ENCODE measurements at regions not wholly inside any gene's neighbourhood (a gene's known extent, or its start where the extent isn't known, plus 50 kb on each side); places are given as distances from the start of the nearest gene placed in this dataset.

- no peak for DNase-seq (ENCODE audit: low read depth)
These were observed 447.6 kb upstream of the NETO1 start for GRCh38 chr18:73315381-73315780.

- no peak for DNase-seq (ENCODE audit: low read depth)
These were observed 445.7 kb upstream of the NETO1 start for GRCh38 chr18:73313476-73313875.

DNA sequence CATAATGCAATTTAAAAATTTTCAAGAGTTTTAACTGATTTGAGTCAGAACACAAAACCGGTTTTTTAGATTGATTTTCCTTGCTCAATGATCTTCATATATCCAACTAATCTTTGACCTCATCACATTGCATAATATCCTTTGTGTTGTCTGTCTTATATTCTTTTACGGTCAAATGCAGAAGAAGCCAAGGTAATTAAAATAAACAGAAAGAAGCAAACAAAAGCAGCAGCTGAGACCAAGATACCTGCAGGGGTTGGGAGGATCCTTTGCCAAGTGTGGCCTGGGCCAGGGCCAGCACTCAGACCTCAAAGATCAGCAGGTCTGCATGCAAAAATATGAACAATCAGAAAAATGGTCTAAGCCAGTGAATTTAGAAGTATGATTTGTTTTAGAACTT lies 428.9 kb upstream of the NETO1 start:
- DNase-seq (ENCODE audit: low read depth): no peak

DNA sequence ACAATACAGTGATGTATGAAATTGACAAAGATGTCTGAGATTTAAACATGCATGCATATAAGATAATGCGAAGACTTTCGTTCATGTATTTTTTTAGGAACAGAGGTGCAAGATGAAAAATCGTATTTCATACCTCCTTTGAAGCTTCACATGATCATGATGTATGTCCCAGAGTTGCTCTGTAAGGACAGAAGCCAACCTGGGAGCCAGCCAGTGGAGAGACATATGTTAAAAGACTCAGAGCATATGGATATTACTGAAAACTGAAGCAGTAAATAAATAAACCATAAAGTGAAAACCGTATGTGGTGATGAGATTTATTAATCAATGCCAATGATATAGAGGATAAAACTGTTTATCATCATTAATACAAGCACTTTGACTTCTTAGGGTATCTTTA lies 424.4 kb upstream of the NETO1 start:
- DNase-seq (ENCODE audit: low read depth): no peak

DNA sequence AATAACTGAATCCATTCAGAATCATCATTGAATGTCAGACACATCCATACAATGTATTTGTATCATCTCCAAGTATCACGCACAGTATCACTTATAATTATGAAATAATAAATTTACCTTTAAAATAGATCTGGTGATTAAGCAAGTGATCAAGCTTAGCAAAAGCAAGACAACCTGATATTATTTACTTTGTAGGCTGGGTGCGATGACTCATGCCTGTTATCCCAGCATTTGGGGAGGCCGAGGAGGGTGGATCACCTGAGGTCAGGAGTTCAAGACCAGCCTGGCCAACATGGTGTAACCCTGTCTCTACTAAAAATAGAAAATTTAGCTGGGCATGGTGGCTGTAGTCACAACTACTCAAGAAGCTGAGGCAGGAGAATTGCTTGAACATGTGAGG lies 421.0 kb upstream of the NETO1 start:
- DNase-seq (ENCODE audit: low read depth): no peak

GRCh38 chr18:73286584-73286983 lies 418.8 kb upstream of the NETO1 start:
- DNase-seq (ENCODE audit: low read depth): no peak

DNA sequence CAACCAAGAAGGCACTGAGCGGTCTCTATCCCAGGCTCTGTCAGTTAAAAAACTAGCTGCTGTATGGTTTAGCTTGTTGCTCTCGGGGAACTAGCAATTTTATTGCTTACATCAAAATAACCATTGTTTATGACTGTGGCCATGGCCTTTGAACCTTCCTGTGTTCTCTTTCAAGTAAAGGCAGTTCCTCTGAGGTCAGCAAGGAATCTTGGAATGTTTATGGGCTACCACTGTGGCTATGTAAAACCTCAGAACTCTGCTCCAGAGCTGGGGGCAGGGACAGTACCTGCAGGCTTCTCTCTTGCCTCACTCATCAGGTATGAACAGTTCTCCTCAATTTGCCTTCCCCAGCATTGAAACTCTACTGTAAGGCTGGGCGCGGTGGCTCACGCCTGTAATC lies 416.0 kb upstream of the NETO1 start:
- DNase-seq (ENCODE audit: low read depth): no peak

DNA sequence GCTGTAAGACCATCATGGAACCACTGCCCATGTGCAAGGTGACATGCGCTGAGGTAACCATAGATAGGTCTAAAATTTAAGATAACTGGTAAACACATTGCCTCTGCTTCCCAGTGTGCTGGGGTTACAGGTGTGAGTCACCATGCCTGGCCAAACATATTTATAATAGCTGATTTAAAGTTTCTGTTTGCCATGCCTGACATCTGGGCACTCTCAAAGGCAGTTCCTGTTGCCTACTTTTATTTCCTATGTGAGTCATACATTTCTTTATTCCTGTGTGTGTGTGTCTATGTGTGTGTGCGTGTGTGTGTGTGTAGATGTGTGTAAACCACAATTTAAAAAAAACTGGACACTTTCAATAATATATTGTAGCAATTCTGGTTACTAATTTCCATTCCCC lies 415.2 kb upstream of the NETO1 start:
- DNase-seq (ENCODE audit: low read depth): no peak

DNA sequence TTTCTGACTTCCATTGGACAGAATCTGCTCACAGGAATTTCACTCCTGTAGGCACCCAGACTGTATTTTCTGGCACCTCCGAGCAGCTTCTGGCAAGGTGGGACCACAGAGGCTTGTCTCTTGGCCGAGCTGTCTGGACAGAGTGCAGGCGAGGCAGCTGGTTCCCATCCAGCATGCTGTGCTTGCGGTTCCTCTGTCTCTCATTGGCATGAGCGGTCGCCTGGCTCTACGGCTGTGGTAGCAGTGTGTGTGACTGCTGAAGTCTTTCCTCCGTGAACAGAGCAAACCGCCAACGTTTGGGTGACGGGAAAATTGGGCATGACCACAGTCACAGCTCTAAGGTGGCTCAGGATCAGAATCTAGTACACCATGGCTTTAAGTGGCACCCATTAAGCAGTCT lies 411.7 kb upstream of the NETO1 start:
- no peak for DNase-seq (ENCODE audit: low read depth)

- no peak for DNase-seq (ENCODE audit: low read depth)
These were observed 407.2 kb upstream of the NETO1 start for GRCh38 chr18:73274812-73275621.

DNA sequence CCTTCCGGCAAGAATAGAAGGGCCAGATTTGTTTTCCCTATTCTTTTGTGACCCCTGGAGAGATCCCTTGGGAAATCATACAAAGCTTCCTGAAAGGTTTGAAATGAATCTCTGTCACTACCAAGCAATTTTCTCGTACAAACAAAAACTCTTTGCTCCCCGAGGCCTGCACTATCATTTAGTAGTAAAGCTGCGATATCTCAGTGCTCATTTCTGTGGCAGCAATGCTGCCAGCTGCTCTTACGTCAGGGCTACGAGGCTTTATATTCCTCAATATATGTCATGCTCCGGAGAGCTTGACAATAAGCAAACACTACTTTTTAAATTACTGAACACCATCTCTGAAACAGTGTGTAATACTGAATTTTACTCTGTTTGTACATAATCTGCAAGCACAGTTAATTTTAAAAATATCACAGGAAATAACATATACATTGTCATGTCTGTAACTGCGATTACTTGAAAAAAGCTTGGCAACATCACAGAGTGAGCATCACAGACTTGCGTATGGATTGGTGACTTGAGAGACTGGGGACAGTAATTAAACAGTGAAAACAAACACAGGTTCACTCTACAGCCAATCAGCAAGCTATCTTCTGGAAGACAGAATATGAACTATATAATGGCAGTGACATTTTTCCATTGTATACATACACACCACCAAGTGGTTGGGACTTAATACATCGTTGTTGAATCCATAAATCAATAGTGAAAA lies 403.3 kb upstream of the NETO1 start:
- no peak for DNase-seq (ENCODE audit: low read depth)

- no peak for DNase-seq (ENCODE audit: low read depth)
These were observed 396.8 kb upstream of the NETO1 start for GRCh38 chr18:73264562-73264921.

GRCh38 chr18:73261923-73262322 lies 394.1 kb upstream of the NETO1 start:
- DNase-seq (ENCODE audit: low read depth): no peak

DNA sequence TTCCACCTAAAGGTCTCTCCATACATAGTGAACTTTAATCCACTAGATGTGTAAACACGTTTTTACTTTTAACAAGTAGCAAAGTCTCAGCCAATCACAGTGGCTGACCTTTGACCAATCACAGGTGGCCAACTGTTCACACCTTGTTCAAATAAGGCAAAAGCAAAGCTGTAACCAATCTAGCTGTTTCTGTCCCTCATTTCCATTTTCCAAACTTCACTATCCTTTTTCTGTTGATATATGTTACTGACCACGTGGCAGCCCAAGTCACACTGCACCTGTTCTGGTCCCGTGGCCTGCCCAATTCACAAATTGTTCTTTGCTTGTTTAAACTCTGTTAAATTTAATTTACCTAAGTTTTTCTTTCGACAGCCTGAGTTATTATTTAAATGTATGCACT lies 393.5 kb upstream of the NETO1 start:
- DNase-seq (ENCODE audit: low read depth): no peak

- no peak for DNase-seq (ENCODE audit: low read depth)
These were observed 390.7 kb upstream of the NETO1 start for GRCh38 chr18:73258375-73259087.

DNA sequence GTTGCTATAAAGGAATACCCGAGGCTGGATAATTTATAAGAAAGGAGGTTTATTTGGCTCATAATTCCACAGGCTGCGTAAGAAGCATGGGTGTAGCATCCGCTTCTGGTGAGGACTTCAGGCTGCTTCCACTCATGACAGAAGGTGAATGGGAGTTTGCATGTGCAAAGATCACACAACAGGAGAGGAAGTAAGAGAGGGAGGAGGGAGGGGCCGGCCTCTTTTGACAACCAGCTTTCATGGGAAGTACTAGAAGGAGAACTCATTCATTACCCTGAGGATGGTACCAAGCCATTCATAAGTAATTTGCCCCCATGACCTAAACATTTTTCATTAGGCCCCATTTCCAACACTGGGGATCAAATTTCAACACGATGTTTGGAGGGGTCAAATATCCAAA lies 386.8 kb upstream of the NETO1 start:
- DNase-seq (ENCODE audit: low read depth): no peak

DNA sequence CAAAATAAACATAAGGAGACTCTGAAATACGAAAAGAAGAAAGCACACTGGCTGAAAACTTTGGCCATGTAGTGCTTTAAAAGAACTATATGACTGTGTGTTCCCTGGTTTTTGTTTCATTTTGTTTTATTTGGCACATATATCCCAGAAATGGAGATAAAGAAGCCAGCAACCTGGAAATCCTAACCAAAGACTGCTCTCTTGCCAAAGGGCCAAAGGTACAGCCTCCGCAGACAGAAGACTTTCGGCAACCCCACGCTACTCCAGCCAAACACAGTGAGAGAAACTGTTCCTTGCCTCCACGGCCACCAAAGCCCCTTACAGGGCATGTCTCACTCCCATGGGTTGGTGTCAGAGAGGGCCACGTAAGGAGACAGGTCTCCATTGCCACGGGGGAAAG lies 381.2 kb upstream of the NETO1 start:
- DNase-seq (ENCODE audit: low read depth): no peak

DNA sequence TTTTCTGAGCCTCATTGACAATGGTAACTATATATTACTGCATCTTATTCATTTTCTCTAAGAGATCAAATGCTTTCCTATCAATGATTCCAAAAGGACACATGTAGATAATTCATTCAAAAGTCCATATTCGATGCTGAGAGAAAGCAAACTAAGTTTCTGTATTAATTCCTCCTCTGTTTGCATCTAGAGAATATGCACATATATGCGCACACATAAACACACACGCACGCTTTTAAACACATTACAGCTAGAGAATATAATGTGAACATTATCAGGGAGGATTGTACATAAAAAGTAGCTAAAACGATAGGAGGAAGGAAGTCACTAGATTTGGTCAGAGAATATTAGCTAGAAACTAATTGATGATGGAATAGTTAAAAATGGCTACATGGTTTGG lies 379.0 kb upstream of the NETO1 start:
- DNase-seq (ENCODE audit: low read depth): no peak

DNA sequence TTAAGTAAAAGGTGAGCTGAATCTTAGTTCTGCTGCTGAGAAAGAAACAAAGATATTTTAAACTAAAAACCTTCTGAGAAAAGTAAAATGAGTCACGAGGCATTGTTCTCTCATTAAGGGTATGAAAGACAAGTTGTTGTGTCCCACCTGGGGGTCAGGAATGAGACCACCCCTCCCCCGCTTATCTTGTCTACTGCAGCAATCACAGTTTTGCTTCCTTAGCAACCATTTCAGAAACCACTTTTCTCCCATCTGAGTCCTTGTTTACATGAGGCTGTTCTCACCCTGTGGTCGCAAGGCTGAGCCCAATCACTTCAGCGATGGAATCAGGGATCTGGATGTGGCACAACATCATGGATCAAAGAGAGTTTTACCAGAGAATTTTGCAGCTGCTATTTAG lies 377.6 kb upstream of the NETO1 start:
- no peak for DNase-seq (ENCODE audit: low read depth)

GRCh38 chr18:73244401-73244800 lies 376.6 kb upstream of the NETO1 start:
- DNase-seq (ENCODE audit: low read depth): no peak

- no peak for DNase-seq (ENCODE audit: low read depth)
These were observed 373.1 kb upstream of the NETO1 start for GRCh38 chr18:73240899-73241298.

GRCh38 chr18:73235921-73236320 lies 368.1 kb upstream of the NETO1 start:
- no peak for DNase-seq (ENCODE audit: low read depth)

GRCh38 chr18:73235491-73235890 lies 367.7 kb upstream of the NETO1 start:
- DNase-seq (ENCODE audit: low read depth): no peak
